ENCODE measurements at regions not wholly inside any gene's neighbourhood (a gene's known extent, or its start where the extent isn't known, plus 50 kb on each side); places are given as distances from the start of the nearest gene placed in this dataset.

DNA sequence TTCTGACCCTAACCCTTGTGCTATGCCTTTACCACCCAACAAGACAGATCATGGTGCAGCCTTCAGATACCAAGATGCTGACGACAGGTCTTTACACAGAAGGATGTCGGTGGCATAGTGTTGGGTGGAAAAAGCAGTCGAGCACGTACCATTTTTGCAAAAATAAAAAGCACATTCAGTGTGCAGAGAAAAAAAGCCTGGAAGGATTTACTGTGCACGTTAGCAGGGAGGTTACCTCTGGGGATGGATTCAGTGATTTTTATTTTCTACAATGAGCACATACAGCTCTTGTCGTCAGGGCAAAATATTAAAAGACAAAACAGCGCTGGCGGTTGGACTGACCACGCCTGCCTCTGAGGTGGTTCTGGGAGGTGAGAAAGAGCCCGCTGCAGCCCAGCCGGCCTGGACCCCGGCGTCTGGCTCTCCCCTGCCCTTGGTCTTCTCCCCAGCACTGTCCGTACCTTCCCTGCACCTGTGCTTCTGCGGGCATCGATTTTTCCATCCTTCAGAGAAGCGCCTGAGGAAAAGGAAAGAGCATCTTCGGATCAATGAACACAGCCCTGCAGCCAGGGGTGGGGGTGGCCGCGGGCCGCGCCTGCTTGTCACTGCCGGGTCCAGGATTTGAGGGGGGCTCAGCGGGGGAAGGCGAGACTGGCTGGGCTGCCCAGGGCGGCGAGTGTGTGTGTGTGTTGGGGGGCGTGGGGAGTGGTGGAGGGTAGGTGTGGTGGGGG is 200.0 kb upstream of the IER5L start:
- DNase-seq, result no peak

- DNase-seq, result no peak
These were observed 199.1 kb upstream of the IER5L start for GRCh38 chr9:129377181-129377580.

DNA sequence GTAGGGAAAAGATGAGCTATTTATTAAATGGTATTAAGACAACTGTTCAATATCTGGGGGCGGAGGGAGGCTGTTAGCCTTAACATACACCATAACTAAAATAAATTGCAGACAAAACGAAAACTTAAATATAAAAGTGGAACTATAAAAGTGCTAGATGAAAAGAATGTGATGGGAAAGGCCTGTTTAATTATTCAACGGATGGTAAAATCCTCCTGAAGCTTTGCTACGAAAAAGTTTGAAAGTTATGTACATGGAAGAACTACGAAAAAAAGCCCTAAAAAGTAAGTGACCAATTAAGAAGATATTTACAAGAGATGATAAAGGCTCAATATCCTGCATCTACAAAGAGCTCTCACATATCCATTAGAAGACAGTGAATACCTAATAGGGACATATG is 197.8 kb upstream of the IER5L start:
- no peak for DNase-seq

- DNase-seq, result no peak
These were observed 196.6 kb upstream of the IER5L start for GRCh38 chr9:129374651-129375050.

GRCh38 chr9:129374231-129374630 is 196.2 kb upstream of the IER5L start:
- DNase-seq, result no peak

DNA sequence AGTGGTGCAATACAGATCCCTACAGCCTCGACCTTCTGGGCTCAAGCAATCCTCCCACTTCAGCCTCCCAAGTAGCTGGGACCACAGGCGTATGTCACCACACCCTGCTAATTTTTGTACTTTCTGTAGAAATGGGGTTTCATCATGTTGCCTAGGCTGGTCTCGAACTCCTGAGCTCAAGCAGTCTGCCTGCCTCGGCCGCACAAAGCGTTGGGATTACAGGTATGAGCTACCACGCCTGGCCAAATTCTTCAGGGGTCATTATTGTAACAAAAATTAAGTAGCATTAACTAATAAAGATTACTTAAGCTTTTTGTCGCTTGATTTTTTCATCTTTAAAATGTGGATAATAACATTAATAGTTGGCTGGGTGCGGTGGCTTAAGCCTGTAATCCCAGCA is 195.3 kb upstream of the IER5L start:
- no peak for DNase-seq

DNA sequence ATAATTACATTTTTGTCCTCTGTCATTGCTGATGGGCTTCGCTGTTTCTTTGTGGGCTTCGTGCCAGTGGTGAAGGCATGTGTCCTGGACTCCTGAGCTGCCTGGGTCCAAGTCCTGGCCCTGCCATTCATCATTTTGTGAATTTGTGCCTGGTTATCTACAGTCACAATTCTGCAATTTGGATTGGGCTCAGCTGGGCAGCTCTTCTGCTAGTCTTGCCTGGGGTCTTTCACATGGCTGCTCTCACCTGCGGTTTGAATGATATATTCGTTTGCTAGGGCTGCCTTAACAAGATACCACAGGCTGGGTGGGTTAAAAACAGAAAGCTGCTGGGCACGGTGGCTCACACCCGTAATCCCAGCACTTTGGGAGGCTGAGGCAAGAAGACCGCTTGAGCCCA is 192.7 kb upstream of the IER5L start:
- no peak for DNase-seq

- no peak for DNase-seq
These were observed 190.4 kb upstream of the IER5L start for GRCh38 chr9:129368444-129368978.

- no peak for DNase-seq
These were observed 189.2 kb upstream of the IER5L start for GRCh38 chr9:129367287-129367686.

- DNase-seq, result no peak
These were observed 187.1 kb upstream of the IER5L start for GRCh38 chr9:129365196-129365595.

GRCh38 chr9:129363216-129363873 is 185.3 kb upstream of the IER5L start:
- DNase-seq, result no peak

DNA sequence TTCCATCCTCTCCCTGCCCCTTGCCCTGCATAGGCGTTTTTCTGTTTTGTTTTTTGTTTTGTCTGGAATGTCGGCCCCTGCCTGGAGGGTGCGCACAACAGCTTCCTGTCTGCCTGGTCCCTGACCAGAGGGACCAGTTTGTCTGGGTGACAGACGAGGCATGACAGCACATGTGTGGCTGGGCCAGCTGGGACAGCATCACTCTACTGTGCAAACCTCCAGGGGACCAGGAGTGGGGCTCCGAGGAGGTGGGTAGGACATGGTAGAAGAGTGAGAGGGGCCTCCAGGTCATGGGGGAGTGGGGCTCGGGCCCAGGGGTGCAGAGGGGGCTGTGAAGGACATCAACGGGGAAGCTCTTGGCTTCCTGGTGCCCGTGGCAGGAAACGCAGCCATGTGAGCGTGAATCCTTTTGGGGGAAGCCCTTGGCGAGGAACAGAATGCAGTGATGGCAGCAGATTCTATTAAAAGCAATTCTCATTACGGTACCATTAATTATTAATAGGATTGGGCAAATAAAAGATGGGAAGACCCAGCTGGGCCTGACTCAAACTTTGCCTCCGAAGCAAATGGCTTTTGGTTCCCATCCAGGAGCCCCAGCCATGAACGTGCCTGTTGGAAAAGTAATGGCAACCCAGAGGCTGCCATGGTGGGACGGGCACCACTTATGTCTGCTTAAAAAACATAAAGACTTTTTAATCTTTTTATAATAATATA is 184.4 kb upstream of the IER5L start:
- DNase-seq, result no peak

DNA sequence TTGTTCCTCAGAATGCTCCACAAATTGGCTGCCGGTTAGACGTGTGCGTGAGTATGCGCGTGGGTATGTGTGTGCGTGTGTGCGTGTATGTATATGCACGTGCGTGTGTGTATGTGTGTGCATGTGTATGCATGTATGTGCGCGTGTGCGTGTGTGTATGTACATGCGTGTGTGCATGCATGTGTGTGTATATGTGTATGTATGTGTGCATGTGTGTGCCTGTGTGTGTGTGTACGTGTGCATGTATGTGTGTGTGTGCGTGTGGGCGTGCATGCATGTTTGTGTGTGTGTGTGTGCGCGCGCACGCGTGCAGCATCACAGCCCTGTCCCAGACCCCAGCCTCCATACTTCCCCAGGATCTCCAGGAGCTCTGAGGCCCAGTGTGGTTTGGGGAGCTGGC is 183.1 kb upstream of the IER5L start:
- no peak for DNase-seq

- DNase-seq, result no peak
These were observed 182.0 kb upstream of the IER5L start for GRCh38 chr9:129359916-129360536.

DNA sequence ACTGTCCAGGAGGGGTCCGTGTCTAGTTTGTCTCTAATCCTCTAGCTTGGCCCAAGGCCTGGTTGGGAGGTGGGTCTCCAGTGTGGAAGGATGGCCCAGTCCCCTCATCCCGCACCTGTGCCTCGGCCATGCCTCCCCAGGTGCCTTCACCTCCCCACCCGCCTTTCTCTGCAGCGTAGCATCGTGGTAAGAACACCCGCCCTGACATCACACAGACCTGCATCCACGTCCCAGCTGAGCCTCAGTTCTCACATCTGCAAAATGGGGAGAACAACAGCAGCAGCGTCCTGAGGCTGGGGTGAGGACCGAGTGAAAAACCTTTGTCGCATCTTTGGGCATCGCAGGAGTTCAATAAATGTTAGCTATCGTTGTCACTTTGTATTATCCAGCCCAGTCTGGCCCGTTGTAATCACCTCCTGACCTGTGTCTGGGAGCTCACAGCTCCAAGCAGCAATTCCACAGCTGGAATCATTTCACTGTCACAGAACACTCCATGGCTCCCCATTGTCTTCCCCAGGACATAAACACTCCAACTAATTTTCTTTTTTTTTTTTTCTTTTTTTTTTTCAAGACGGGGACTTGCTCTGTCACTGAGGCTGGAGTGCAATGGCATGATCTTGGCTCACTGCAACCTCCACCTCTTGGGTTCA is 181.2 kb upstream of the IER5L start:
- no peak for DNase-seq

DNA sequence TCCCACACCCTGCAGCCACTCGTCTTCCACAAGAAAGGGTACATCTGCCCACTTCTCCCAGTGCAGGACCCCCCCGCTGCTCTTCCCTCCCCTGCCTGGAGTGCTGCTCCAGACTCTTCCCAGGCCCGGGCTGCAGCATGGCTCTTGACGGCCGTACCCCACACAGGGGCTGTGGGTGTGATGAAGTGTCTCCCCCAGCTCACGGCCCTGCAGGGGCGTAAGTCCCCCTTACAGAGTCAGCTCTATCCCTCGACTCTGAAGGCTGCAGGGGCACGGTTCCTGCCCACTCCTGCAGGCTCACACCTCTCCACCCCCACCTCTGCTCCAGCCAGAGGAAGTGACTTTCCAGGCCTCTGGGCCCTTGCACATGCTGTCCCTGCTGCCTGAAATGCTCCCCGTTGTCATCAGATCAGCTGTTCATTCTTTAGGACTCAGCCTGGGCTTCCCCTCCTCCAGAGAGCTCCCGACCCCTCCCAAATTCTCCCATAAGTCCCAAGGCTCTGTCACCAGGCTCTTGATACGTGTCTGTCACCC is 180.6 kb upstream of the IER5L start:
- DNase-seq, result no peak

- DNase-seq, result no peak
These were observed 179.7 kb upstream of the IER5L start for GRCh38 chr9:129357773-129358245.

DNA sequence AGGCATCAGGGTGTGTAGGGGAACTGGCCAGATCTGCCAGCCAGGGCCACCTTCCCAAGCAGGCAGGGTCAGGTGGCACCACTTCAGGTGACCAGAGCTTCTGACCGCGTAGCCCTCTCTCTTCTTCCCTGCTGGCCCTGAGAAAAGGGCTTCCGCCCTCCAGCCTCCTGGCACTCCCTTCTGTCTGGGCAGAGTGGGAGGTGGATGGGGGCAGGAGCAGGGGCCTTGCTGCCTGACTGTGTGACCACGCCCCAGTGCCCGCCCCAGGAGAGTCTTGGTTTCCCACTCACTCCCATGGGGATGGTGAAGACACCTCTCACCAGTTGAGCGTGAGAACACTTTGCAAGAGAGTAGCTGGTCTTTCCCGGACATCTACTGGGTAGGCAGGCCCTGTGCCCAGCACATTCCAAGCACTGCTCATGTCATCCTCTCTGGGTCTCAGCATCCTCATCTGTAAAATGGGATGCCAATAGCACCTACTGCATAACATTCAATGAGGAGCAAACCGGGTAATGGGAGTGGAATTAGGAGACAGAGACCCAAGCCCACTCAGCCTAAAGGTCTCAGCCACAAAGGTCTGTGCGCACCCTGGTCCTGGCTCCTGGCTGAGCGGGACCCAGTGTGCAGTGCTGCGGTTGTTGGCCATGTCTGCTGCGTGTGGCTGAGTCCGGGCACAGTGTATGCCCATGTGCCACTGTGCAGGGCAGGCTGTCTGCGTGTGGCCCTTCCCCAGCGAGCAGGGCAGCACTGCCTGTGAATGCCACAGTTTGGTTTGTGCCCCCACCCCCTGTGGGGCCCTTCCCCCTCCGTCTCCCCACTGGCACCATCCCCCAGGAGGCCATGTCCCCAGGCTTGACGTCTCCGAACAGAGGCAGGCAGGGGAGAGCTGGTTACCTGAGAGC is 179.1 kb upstream of the IER5L start:
- DNase-seq, result no peak

DNA sequence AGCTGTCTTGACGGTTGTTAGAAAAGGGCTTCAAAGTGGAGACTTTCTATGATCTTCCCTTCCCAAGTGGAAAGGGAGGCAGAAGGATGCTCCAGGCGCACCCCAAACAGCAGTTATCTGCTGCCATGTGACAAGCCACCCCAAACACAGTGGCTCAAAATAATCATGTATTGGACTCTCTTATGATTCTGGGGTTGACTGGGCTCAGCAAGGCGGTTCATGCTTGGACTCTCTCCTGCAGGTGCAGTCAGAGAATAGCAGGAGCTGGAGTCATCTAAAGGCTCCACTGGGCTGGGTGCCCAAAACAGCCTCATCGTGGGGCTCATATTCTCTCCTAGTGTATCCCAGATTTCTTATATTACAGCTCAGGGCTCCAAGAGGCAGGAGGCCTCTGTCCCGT is 177.6 kb upstream of the IER5L start:
- DNase-seq, result no peak

DNA sequence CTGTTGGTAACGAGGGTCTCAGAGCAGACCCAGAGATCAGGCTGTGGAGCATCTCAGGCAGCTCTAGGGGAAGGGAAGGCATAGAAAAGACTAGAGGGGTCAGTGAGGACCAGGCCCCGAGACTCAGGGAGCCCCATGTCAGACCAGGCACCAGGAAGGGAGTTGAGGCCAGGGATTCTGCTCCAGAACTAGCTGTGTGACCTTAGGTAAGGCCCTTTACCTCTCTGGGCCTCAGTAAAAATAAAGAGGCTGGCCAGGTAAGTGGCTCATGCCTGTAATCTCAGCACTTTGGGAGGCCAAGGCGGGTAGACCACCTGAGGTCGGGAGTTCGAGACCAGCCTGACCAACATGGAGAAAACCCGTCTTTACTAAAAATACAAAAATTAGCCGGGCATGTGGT is 176.4 kb upstream of the IER5L start:
- no peak for DNase-seq

GRCh38 chr9:129353697-129354336 is 175.8 kb upstream of the IER5L start:
- no peak for DNase-seq

Measured in CD4-positive, alpha-beta T cell treated with Interleukin-1 beta for 1 hour (primary cell).